C4-2B (cell line): ENCODE measurements at regions not wholly inside any gene's neighbourhood (a gene's known extent, or its start where the extent isn't known, plus 50 kb on each side); places are given as distances from the start of the nearest gene placed in this dataset.

Experiments used
- H3K27ac ChIP-seq: fragments of 450-650 bp; 2 replicates; pipeline ENCODE4 v1.5.1; 2017
- CTCF ChIP-seq: fragments of 450-650 bp; conservative IDR thresholded peaks from 2 replicates; pipeline ENCODE4 v1.5.1; 2017; ENCODE audit warnings: mild to moderate bottlenecking
- ZFX ChIP-seq: fragments of 450-650 bp; IDR thresholded peaks from 2 replicates; pipeline ENCODE4 v1.6.1; 2017

GRCh38 chr13:99061411-99061810 lies 83.5 kb upstream of the DOCK9 start:
- TF ChIP-seq ZFX = no peak
- no peak for TF ChIP-seq CTCF
- H3K27ac ChIP-seq = no peak overlapping the region

- H3K27ac ChIP-seq = no peak overlapping the region
- TF ChIP-seq ZFX (no peak), CTCF (no peak)
Measured at GRCh38 chr13:99062593-99062992, 84.7 kb upstream of the DOCK9 start.

- no peak for TF ChIP-seq ZFX
- TF ChIP-seq CTCF = no peak
- no peak overlapping the region for H3K27ac ChIP-seq
Measured at GRCh38 chr13:99063178-99063577, 85.3 kb upstream of the DOCK9 start.

- no peak overlapping the region for H3K27ac ChIP-seq
- TF ChIP-seq ZFX (no peak), CTCF (no peak)
Measured at GRCh38 chr13:99063952-99064351, 86.1 kb upstream of the DOCK9 start.

GRCh38 chr13:99064624-99065234 lies 86.9 kb upstream of the DOCK9 start:
- no peak overlapping the region for H3K27ac ChIP-seq
- TF ChIP-seq ZFX (no peak), CTCF (no peak)

- no peak overlapping the region for H3K27ac ChIP-seq
- TF ChIP-seq ZFX (no peak), CTCF (no peak)
Measured at GRCh38 chr13:99065235-99066015, 87.6 kb upstream of the DOCK9 start.

GRCh38 chr13:99066219-99066618 lies 88.4 kb upstream of the DOCK9 start:
- TF ChIP-seq CTCF (no peak), ZFX (no peak)
- no peak overlapping the region for H3K27ac ChIP-seq
